CD4-positive, alpha-beta T cell (primary cell): ENCODE measurements at regions not wholly inside any gene's neighbourhood (a gene's known extent, or its start where the extent isn't known, plus 50 kb on each side); places are given as distances from the start of the nearest gene placed in this dataset.

Source experiments
- ATAC-seq: fragments of 200-7000 bp; cut with Tn5 transposase; one replicate; pipeline ENCODE4 v1.10.0; 2022; ENCODE audit warnings: mild to moderate bottlenecking; ENCODE audit not compliant: poor library complexity
- CTCF ChIA-PET: fragments of 350-600 bp; sonication (Branson Sonifier 250); formaldehyde crosslinking; loops from one replicate; lab custom pipeline; 2021; ENCODE audit warnings: antibody characterized with exemption, inconsistent platforms; lab: Charles Lee
- POLR2A ChIA-PET: fragments of 350-600 bp; sonication (Branson Sonifier 250); formaldehyde crosslinking; loops from one replicate; lab custom pipeline; 2021; ENCODE audit warnings: antibody characterized with exemption, inconsistent platforms; lab: Charles Lee
- DNase-seq, 14 experiments: peaks; one replicate each; pipeline ENCODE4 v3.0.0-alpha.2; 2013 to 2020; ENCODE audit warnings: mixed read lengths in 2 of 14
- H3K27ac ChIP-seq, 2 donors: one replicate each; pipeline versions ENCODE4 v1.5.1 to v1.7.0; 2013; ENCODE audit warnings: low read length in 2 of 2, low read depth in 1 of 2, mild to moderate bottlenecking in 1 of 2
- H3K27me3 ChIP-seq, 2 experiments: 1 replicate in 1 of 2; 2 replicates in 1 of 2; pipeline versions ENCODE4 v1.6.1 to v1.7.0; 2013; ENCODE audit warnings: low read length in 2 of 2, control low read depth in 1 of 2, mild to moderate bottlenecking in 1 of 2, moderate library complexity in 1 of 2; ENCODE audit not compliant: insufficient read depth in 2 of 2, control insufficient read depth in 1 of 2
- H3K36me3 ChIP-seq: one replicate; pipeline ENCODE4 v1.6.1; 2013; ENCODE audit warnings: low read length, control low read depth; ENCODE audit not compliant: insufficient read depth
- H3K4me1 ChIP-seq: one replicate; pipeline ENCODE4 v1.6.1; 2013; ENCODE audit warnings: low read length, control low read depth; ENCODE audit not compliant: insufficient read depth
- H3K4me3 ChIP-seq: one replicate; pipeline ENCODE4 v1.5.1; 2013; ENCODE audit warnings: mild to moderate bottlenecking, low read length, moderate library complexity
- H3K9me3 ChIP-seq, 2 experiments: 1 replicate in 1 of 2; 2 replicates in 1 of 2; pipeline versions ENCODE4 v1.6.1 to v1.7.0; 2013; ENCODE audit warnings: low read length in 2 of 2, mild to moderate bottlenecking in 2 of 2, control low read depth in 1 of 2, moderate library complexity in 1 of 2; ENCODE audit not compliant: control insufficient read depth in 1 of 2, insufficient read depth in 1 of 2
- H3K27ac Mint-ChIP-seq: one replicate; pipeline ENCODE4 v1.8.0; 2020; ENCODE audit warnings: mixed read lengths
- H3K27me3 Mint-ChIP-seq: one replicate; pipeline ENCODE4 v1.8.0; 2021; ENCODE audit warnings: mixed read lengths
- H3K36me3 Mint-ChIP-seq: one replicate; pipeline ENCODE4 v1.8.0; 2021; ENCODE audit warnings: low read depth, mixed read lengths
- H3K4me1 Mint-ChIP-seq: one replicate; pipeline ENCODE4 v1.8.0; 2021; ENCODE audit warnings: low read depth, mixed read lengths
- H3K4me3 Mint-ChIP-seq: one replicate; pipeline ENCODE4 v1.8.0; 2020; ENCODE audit warnings: mild to moderate bottlenecking, mixed read lengths
- H3K9me3 Mint-ChIP-seq: one replicate; pipeline ENCODE4 v1.8.0; 2020; ENCODE audit warnings: mixed read lengths
- intact Hi-C, 2 experiments: fragments of 100-400 bp; cut with DNase I in 1 of 2; cut with micrococcal nuclease in 1 of 2; formaldehyde crosslinking; loops; one replicate each; pipeline versions ENCODE4 v1.15.1 to v1.9.0; 2023 to 2025; cut with DNase I, micrococcal nuclease
- TF ChIP-seq, protein P1 (sequence below): fragments of 200-600 bp; IDR thresholded peaks from one replicate; pipeline ENCODE4 v1.8.0; 2022; ENCODE audit warnings: antibody characterized with exemption, mild to moderate bottlenecking

DNA sequence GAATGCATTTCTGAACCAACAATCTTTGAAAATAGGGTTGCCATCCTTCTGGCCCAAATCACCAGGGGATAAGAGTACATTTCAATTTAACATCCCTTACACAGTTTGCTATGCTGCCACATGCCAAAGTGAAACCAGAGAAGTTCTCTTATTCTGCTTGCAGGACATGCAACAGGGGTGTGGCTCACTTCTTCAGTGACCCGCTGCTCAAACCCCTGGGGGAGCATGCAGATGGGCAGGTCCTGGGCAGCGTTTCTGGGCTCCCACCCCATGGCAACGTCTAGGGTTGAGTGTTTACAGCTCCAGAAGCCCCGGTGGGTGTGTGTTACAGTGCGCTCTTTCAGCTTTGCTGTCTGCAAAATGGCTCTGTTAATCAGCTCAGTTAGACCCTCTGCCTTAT is 1306.3 kb upstream of the TMEM132C start:
- TF ChIP-seq, protein P1, sequence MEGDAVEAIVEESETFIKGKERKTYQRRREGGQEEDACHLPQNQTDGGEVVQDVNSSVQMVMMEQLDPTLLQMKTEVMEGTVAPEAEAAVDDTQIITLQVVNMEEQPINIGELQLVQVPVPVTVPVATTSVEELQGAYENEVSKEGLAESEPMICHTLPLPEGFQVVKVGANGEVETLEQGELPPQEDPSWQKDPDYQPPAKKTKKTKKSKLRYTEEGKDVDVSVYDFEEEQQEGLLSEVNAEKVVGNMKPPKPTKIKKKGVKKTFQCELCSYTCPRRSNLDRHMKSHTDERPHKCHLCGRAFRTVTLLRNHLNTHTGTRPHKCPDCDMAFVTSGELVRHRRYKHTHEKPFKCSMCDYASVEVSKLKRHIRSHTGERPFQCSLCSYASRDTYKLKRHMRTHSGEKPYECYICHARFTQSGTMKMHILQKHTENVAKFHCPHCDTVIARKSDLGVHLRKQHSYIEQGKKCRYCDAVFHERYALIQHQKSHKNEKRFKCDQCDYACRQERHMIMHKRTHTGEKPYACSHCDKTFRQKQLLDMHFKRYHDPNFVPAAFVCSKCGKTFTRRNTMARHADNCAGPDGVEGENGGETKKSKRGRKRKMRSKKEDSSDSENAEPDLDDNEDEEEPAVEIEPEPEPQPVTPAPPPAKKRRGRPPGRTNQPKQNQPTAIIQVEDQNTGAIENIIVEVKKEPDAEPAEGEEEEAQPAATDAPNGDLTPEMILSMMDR, result no peak
- no peaks in the 10 kb centered on the region for H3K36me3 Mint-ChIP-seq
- H3K4me3 ChIP-seq, result no peak overlapping the region
- H3K27ac Mint-ChIP-seq, result no peak overlapping the region
- H3K4me3 Mint-ChIP-seq, result no peak overlapping the region
- no peak for DNase-seq
- no peaks in the 10 kb centered on the region for H3K27me3 Mint-ChIP-seq
- no peaks in the 10 kb centered on the region for H3K4me1 Mint-ChIP-seq
- ChIA-PET POLR2A (no interaction called here), CTCF (no interaction called here)
- no peaks in the 10 kb centered on the region for H3K27me3 ChIP-seq
- ATAC-seq, result no peak
- no peak overlapping the region for H3K27ac ChIP-seq
- H3K36me3 ChIP-seq, result no peaks in the 10 kb centered on the region
- peaks cover 0 to 3% of the 10 kb centered on the region in 2 experiments for H3K9me3 ChIP-seq
- peaks cover 2% of the 10 kb centered on the region for H3K9me3 Mint-ChIP-seq
- intact Hi-C loops, result no loop called here
- H3K4me1 ChIP-seq, result no peaks in the 10 kb centered on the region

DNA sequence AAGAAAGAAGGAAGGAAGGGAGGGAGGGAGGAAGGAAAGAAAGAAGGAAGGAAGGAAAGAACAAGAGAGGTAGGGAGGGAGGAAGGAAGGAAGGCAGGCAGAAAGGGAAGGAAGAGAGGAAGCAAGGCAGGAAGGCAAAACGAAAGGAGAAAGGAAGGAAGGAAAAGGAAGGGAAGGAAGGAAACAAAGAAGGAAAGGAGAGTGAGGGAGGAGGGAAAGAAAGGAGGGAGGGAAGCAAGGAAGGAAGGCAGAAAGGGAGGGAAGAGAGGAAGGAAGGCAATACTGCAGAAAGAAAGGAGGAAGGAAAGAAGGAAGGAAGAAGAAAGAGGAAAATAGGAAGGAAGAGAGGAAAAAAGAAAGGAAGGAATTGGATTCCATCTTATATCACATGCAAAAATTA is 1303.1 kb upstream of the TMEM132C start:
- Mint-ChIP-seq H3K4me1 (no peaks in the 10 kb centered on the region), H3K9me3 (no peaks in the 10 kb centered on the region), H3K4me3 (no peak overlapping the region), H3K27me3 (no peaks in the 10 kb centered on the region), H3K27ac (no peak overlapping the region), H3K36me3 (no peaks in the 10 kb centered on the region)
- POLR2A ChIA-PET, result no interaction called here
- no peak for DNase-seq
- Histone ChIP-seq H3K4me3 (no peak overlapping the region), H3K27ac (no peak overlapping the region), H3K9me3 (peaks cover 0 to 3% of the 10 kb centered on the region in 2 experiments), H3K36me3 (no peaks in the 10 kb centered on the region), H3K27me3 (no peaks in the 10 kb centered on the region), H3K4me1 (no peaks in the 10 kb centered on the region)
- intact Hi-C loops, result no loop called here
- TF ChIP-seq, protein P1, result no peak
- CTCF ChIA-PET, result no interaction called here
- ATAC-seq, result no peak

DNA sequence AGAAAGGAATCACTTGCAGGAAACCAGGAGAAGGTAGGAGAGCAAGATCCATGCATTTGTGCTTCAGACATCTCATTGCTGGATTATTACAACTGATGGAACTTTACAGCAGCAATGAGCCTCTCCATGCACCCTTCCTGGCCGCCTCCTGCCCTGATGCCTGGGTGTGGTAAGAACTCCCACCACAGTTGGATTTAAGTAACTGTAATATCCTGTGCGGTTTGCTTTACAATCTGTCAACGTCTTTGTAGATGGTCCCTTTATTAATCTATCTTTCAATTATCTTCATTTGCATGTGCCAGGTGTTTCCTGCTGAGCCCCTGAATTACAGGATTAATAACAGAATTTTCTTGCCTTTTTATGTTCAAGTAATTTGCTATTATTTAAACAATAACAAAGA is 1300.5 kb upstream of the TMEM132C start:
- H3K27me3 Mint-ChIP-seq, result no peaks in the 10 kb centered on the region
- H3K4me3 Mint-ChIP-seq, result no peak overlapping the region
- intact Hi-C loops, result no loop called here
- DNase-seq (no peak), ATAC-seq (no peak)
- TF ChIP-seq, protein P1, result no peak
- ChIA-PET POLR2A (no interaction called here), CTCF (interaction anchor here (0.7 kb wide), 2 partner anchors 9 to 191 kb away, joined by 4 to 5 read pairs; no protein-coding TSS in a partner anchor)
- H3K27me3 ChIP-seq, result no peaks in the 10 kb centered on the region
- no peak overlapping the region for H3K27ac ChIP-seq
- H3K27ac Mint-ChIP-seq, result no peak overlapping the region
- no peaks in the 10 kb centered on the region for H3K9me3 Mint-ChIP-seq
- no peak overlapping the region for H3K4me3 ChIP-seq
- no peaks in the 10 kb centered on the region for H3K4me1 ChIP-seq
- H3K36me3 ChIP-seq, result no peaks in the 10 kb centered on the region
- H3K4me1 Mint-ChIP-seq, result no peaks in the 10 kb centered on the region
- H3K36me3 Mint-ChIP-seq, result no peaks in the 10 kb centered on the region
- no peaks in the 10 kb centered on the region for H3K9me3 ChIP-seq
